Thoracic aorta (tissue), 2 donors: ENCODE measurements at regions not wholly inside any gene's neighbourhood (a gene's known extent, or its start where the extent isn't known, plus 50 kb on each side); places are given as distances from the start of the nearest gene placed in this dataset.

Experiments
- ATAC-seq: fragments of 150-250 bp; one replicate; pipeline ENCODE4 v1.8.0; 2017; ENCODE audit warnings: low read depth; ENCODE audit not compliant: insufficient number of reproducible peaks, low FRiP score
- DNase-seq: peaks from one replicate; pipeline ENCODE4 v3.0.0-alpha.2; 2020; ENCODE audit warnings: low spot score
- H3K27ac ChIP-seq, 2 donors: fragments of 200-600 bp; sonication (generic); 1 replicate in 1 of 2; 2 replicates in 1 of 2; pipeline ENCODE4 v1.5.1; 2016; ENCODE audit warnings: mild to moderate bottlenecking in 2 of 2, moderate library complexity in 2 of 2
- H3K27me3 ChIP-seq: fragments of 200-600 bp; sonication (generic); replicated peaks from 2 replicates; pipeline ENCODE4 v1.6.0; 2016; ENCODE audit warnings: mild to moderate bottlenecking; ENCODE audit not compliant: insufficient read depth
- H3K36me3 ChIP-seq: fragments of 200-600 bp; sonication (generic); one replicate; pipeline ENCODE4 v1.5.1; 2016
- H3K4me1 ChIP-seq, 2 donors: fragments of 200-600 bp; sonication (generic); 1 replicate in 1 of 2; 2 replicates in 1 of 2; pipeline versions ENCODE4 v1.5.1 to v1.6.0; 2016; ENCODE audit warnings: low read depth in 2 of 2, mild to moderate bottlenecking in 1 of 2; ENCODE audit not compliant: control insufficient read depth in 1 of 2
- H3K4me3 ChIP-seq: fragments of 200-600 bp; sonication (generic); 2 replicates; pipeline ENCODE4 v1.5.1; 2016; ENCODE audit warnings: mild to moderate bottlenecking
- H3K9me3 ChIP-seq: fragments of 200-600 bp; sonication (generic); 2 replicates; pipeline ENCODE4 v1.5.1; 2016
- TF ChIP-seq, protein P1 (sequence below): fragments of 200-600 bp; sonication (generic); IDR thresholded peaks from one replicate; pipeline ENCODE4 v1.5.1; 2019; ENCODE audit warnings: antibody characterized with exemption

DNA sequence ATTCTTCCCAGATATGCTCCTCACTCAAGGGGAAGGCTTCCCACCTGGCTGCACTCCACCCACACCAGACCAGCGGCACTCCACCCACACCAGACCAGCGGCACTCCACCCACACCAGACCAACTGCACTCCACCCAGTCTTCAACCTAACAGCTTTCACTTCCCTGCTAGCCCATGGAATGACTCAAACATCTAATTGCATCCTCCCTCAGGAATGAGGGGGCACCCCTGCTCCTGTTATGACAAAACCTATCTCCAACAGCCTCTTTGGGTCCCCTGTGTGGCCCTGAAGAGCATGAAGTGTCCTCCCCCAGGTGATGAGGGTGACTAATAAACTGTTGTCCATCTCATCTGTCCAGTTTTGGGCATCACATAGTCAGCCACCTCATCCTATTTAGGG, 556.6 kb upstream of the TUSC1 start:
- Histone ChIP-seq H3K27ac (no peak overlapping the region), H3K27me3 (no peaks in the 10 kb centered on the region), H3K4me3 (no peak overlapping the region), H3K9me3 (no peaks in the 10 kb centered on the region), H3K36me3 (no peaks in the 10 kb centered on the region), H3K4me1 (no peaks in the 10 kb centered on the region)
- ATAC-seq: no peak
- TF ChIP-seq, protein P1, sequence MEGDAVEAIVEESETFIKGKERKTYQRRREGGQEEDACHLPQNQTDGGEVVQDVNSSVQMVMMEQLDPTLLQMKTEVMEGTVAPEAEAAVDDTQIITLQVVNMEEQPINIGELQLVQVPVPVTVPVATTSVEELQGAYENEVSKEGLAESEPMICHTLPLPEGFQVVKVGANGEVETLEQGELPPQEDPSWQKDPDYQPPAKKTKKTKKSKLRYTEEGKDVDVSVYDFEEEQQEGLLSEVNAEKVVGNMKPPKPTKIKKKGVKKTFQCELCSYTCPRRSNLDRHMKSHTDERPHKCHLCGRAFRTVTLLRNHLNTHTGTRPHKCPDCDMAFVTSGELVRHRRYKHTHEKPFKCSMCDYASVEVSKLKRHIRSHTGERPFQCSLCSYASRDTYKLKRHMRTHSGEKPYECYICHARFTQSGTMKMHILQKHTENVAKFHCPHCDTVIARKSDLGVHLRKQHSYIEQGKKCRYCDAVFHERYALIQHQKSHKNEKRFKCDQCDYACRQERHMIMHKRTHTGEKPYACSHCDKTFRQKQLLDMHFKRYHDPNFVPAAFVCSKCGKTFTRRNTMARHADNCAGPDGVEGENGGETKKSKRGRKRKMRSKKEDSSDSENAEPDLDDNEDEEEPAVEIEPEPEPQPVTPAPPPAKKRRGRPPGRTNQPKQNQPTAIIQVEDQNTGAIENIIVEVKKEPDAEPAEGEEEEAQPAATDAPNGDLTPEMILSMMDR: no peak
- no peak for DNase-seq

DNA sequence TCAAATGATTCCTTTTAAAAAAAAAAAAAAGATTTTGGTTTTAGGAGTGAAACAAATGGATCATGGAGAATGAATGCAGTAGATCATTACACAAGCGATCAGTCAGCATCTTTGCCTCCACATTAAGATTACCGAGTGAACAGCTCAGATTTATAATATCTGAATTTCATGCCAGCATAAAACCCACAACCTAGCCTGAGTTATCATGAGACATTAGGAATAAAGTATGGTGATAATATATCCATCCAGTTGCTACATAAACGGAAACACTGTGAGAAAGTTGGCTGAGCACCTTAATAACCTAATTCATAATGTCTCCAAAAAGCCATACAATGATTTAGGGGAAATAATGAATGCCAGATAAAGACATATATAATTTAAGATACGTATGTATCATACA, 553.1 kb upstream of the TUSC1 start:
- H3K9me3 ChIP-seq: no peaks in the 10 kb centered on the region
- H3K36me3 ChIP-seq: no peaks in the 10 kb centered on the region
- H3K4me1 ChIP-seq: no peaks in the 10 kb centered on the region
- DNase-seq: no peak
- TF ChIP-seq, protein P1: no peak
- no peak overlapping the region for H3K4me3 ChIP-seq
- no peak for ATAC-seq
- no peak overlapping the region for H3K27ac ChIP-seq
- no peaks in the 10 kb centered on the region for H3K27me3 ChIP-seq

DNA sequence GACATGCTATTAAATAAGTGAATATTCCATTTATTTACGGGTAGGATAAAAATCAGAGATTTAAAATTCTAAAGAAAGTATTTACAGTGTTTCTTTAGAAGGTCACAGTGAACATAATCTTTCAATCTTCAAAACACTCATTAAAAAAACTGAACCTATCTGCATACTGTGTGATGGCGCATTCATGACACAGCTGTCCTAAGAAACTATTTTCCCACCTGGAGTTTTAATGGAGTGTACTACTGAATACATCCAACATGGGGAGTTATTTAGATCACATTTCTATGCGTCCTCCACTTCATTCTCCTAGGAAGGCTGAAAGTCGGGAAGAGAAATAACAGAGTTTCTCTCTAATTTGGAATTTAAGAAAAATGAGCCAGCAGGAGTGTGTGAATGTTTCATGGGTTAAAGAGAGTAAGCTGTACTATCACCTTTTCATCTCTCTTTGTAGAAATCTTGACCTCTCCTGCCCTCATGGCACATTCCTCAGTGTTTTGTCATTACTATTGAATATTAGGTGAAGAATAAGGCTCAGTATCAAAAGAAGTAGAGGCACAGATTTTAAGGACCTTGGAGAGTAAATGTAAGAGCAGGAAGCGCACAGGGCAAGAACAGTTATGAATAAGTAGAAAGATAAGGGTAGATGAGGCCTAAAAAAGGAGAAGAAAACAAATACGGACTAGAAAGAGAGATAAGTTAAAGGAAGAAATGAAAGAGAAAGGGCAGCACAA, 551.2 kb upstream of the TUSC1 start:
- Histone ChIP-seq H3K9me3 (no peaks in the 10 kb centered on the region), H3K36me3 (no peaks in the 10 kb centered on the region), H3K27me3 (no peaks in the 10 kb centered on the region), H3K4me1 (peaks cover 0 to 6% of the 10 kb centered on the region in 2 donors), H3K4me3 (no peak overlapping the region), H3K27ac (no peak overlapping the region)
- DNase-seq (no peak), ATAC-seq (no peak)
- TF ChIP-seq, protein P1: no peak

DNA sequence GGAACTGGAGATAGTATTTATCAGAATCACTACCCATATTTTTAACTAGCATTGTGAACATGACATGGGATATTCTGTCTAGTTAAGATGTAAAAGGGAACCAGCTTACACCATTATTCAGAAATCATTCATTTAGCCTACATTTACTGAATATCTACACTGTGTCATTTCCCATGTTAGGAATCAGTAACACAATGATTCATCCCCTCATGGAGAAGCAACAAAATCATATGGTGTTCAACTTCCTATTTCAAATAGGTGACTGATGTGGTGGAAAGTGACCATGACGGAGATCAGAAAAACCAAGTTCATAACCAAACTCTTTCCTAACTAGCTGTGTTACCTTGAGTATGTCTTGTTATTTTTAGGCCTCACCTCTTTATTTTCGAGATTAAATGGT, 550.0 kb upstream of the TUSC1 start:
- no peak for ATAC-seq
- no peak for DNase-seq
- Histone ChIP-seq H3K4me1 (peaks cover 0 to 6% of the 10 kb centered on the region in 2 donors), H3K27ac (no peak overlapping the region), H3K36me3 (no peaks in the 10 kb centered on the region), H3K27me3 (no peaks in the 10 kb centered on the region), H3K4me3 (no peak overlapping the region), H3K9me3 (no peaks in the 10 kb centered on the region)
- TF ChIP-seq, protein P1: no peak

DNA sequence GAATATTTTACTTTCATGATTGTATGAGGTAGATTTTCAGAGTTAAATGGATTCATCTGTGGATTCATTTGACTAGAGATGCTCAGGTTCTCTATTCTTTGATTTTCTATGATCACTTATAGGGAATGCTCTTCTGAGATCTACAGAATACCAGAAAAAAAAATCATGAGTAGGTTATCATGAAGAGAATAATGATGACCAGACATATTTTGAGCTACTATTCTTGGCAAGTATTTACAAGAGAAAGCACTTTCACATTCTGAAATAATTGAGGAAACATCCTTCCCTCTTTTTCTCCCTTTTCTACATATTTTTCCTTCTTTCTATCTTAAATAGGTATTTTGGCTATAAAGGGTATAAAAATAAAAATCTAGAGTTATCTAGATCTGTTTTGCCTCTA, 543.0 kb upstream of the TUSC1 start:
- Histone ChIP-seq H3K27me3 (no peaks in the 10 kb centered on the region), H3K4me1 (peaks cover 0 to 6% of the 10 kb centered on the region in 2 donors), H3K27ac (no peak overlapping the region), H3K36me3 (no peaks in the 10 kb centered on the region), H3K4me3 (no peak overlapping the region), H3K9me3 (no peaks in the 10 kb centered on the region)
- no peak for DNase-seq
- ATAC-seq: no peak
- TF ChIP-seq, protein P1: no peak
